H1 (cell line): ENCODE measurements at regions not wholly inside any gene's neighbourhood (a gene's known extent, or its start where the extent isn't known, plus 50 kb on each side); places are given as distances from the start of the nearest gene placed in this dataset.

Experiments used
- ATF2 ChIP-seq: IDR thresholded peaks from 2 replicates; pipeline ENCODE4 v1.6.1; 2012; ENCODE audit warnings: low read length, inconsistent platforms
- CBX8 ChIP-seq: fragments of 300-800, 300-1000 bp; sonication (generic); IDR thresholded peaks from 2 replicates; pipeline ENCODE4 v1.7.1; 2016; ENCODE audit warnings: low read depth, low read length, borderline replicate concordance
- CEBPB ChIP-seq: IDR thresholded peaks from 2 replicates; pipeline ENCODE4 v1.6.1; 2012; ENCODE audit warnings: low read depth, low read length
- CHD7 ChIP-seq: fragments of 300-600 bp; sonication (generic); IDR thresholded peaks from 2 replicates; pipeline ENCODE4 v1.7.1; 2012; ENCODE audit warnings: low read length, moderate library complexity, mild to moderate bottlenecking, inconsistent platforms; ENCODE audit not compliant: insufficient replicate concordance
- NRF1 ChIP-seq: IDR thresholded peaks from 2 replicates; pipeline ENCODE4 v1.6.1; 2011; ENCODE audit warnings: mild to moderate bottlenecking, low read depth, low read length, improper control_type of control experiment
- TAF1 ChIP-seq: IDR thresholded peaks from 2 replicates; pipeline ENCODE4 v1.6.1; 2011; ENCODE audit warnings: mild to moderate bottlenecking, low read depth, low read length
- TCF12 ChIP-seq: IDR thresholded peaks from 2 replicates; pipeline ENCODE4 v1.6.1; 2011; ENCODE audit warnings: low read depth, mild to moderate bottlenecking, low read length

- TF ChIP-seq CHD7 (no peak), CBX8 (no peak), TAF1 (no peak), ATF2 (no peak), CEBPB (no peak), NRF1 (no peak), TCF12 (no peak)
Measured at GRCh38 chr5:164224772-164225171, 719.4 kb downstream of the MAT2B start (continued).
